ENCODE measurements at regions not wholly inside any gene's neighbourhood (a gene's known extent, or its start where the extent isn't known, plus 50 kb on each side); places are given as distances from the start of the nearest gene placed in this dataset.

DNA sequence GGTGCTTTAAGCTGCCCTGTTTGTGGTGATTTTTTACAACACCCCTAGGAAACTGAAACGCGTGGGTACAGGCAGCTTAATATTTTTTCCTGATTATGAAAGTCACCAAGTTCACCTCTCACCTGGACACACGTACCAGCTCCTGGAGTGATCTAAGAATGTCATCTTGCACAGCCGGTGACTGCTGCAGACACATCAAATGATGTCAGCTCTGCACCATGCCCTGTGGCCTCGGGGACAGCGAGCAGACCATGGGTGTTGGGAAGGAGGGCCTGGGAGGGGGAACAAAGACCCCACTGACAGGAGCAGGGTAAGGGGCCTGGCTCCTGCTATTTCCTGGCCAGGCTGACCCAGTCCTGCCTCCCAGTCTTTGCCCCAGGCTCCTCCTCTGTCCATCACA lies 272.7 kb downstream of the PARN start:
- TF ChIP-seq, protein P1, sequence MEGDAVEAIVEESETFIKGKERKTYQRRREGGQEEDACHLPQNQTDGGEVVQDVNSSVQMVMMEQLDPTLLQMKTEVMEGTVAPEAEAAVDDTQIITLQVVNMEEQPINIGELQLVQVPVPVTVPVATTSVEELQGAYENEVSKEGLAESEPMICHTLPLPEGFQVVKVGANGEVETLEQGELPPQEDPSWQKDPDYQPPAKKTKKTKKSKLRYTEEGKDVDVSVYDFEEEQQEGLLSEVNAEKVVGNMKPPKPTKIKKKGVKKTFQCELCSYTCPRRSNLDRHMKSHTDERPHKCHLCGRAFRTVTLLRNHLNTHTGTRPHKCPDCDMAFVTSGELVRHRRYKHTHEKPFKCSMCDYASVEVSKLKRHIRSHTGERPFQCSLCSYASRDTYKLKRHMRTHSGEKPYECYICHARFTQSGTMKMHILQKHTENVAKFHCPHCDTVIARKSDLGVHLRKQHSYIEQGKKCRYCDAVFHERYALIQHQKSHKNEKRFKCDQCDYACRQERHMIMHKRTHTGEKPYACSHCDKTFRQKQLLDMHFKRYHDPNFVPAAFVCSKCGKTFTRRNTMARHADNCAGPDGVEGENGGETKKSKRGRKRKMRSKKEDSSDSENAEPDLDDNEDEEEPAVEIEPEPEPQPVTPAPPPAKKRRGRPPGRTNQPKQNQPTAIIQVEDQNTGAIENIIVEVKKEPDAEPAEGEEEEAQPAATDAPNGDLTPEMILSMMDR (IDR thresholded peaks at IDR 0.05 in 2 of 3, conservative IDR thresholded peaks at IDR 0.05 in 1 of 3; ENCODE audit: control insufficient read depth in 2 of 3, extremely low read depth in 1 of 3, insufficient read depth in 1 of 3, low read depth in 3 of 3, low read length in 3 of 3): no peak
- no peak for TF ChIP-seq POLR2AphosphoS5 (IDR thresholded peaks at IDR 0.05; ENCODE audit: low read length)
- no peak for TF ChIP-seq RBBP5 (conservative IDR thresholded peaks at IDR 0.05)
- TF ChIP-seq NFIC (IDR thresholded peaks at IDR 0.05; ENCODE audit: low read depth, low read length): no peak
- TF ChIP-seq YY1 (IDR thresholded peaks at IDR 0.05; ENCODE audit: low read depth, low read length): no peak
- TF ChIP-seq NFXL1 (IDR thresholded peaks at IDR 0.05; ENCODE audit: borderline replicate concordance): no peak
